SK-N-SH treated with all-trans-retinoic acid at 6 μM for 48 hours (cell line): ENCODE measurements at regions not wholly inside any gene's neighbourhood (a gene's known extent, or its start where the extent isn't known, plus 50 kb on each side); places are given as distances from the start of the nearest gene placed in this dataset.

Experiments used
- ATAC-seq: fragments of 200-7000 bp; cut with Tn5 transposase; 3 replicates; pipeline ENCODE4 v1.9.1; 2020; ENCODE audit warnings: mild to moderate bottlenecking, moderate library complexity
- ARNTL ChIP-seq: fragments of 450-650 bp; formaldehyde crosslinking; IDR thresholded peaks from 2 replicates; pipeline ENCODE4 v1.5.0; 2020; ENCODE audit warnings: low read depth, mild to moderate bottlenecking, moderate library complexity, borderline replicate concordance
- ESRRG ChIP-seq: fragments of 250-450 bp; sonication (Bioruptor Pico); IDR thresholded peaks from 2 replicates; pipeline ENCODE4 v1.6.1; 2021; ENCODE audit warnings: mild to moderate bottlenecking
- GLIS3 ChIP-seq: fragments of 250-450 bp; sonication (Bioruptor Pico); IDR thresholded peaks from 2 replicates; pipeline ENCODE4 v1.5.0; 2020; ENCODE audit warnings: mild to moderate bottlenecking, moderate library complexity
- ISL1 ChIP-seq: fragments of 250-450 bp; sonication (Bioruptor Pico); IDR thresholded peaks from 2 replicates; pipeline ENCODE4 v2.1.2; 2022; ENCODE audit warnings: mild to moderate bottlenecking, moderate library complexity
- POU6F1 ChIP-seq: fragments of 250-450 bp; sonication (Bioruptor Pico); IDR thresholded peaks from 2 replicates; pipeline ENCODE4 v1.8.0; 2021; ENCODE audit warnings: low read depth, mild to moderate bottlenecking, moderate library complexity, borderline replicate concordance
- PPARA ChIP-seq: fragments of 250-450 bp; sonication (Bioruptor Pico); IDR thresholded peaks from 2 replicates; pipeline ENCODE4 v1.5.0; 2020; ENCODE audit warnings: mild to moderate bottlenecking, borderline replicate concordance
- RARB ChIP-seq: fragments of 250-450 bp; sonication (Bioruptor Pico); IDR thresholded peaks from 2 replicates; pipeline ENCODE4 v1.8.0; 2021; ENCODE audit warnings: mild to moderate bottlenecking, moderate library complexity
- TCF4 ChIP-seq: fragments of 250-450 bp; sonication (Bioruptor Pico); IDR thresholded peaks from 2 replicates; pipeline ENCODE4 v1.8.0; 2021; ENCODE audit warnings: mild to moderate bottlenecking, moderate library complexity, borderline replicate concordance
- TOX ChIP-seq: fragments of 250-450 bp; sonication (Bioruptor Pico); IDR thresholded peaks from 2 replicates; pipeline ENCODE4 v1.8.0; 2021; ENCODE audit warnings: mild to moderate bottlenecking, moderate library complexity, borderline replicate concordance
- ZC3H10 ChIP-seq: fragments of 250-450 bp; sonication (Bioruptor Pico); IDR thresholded peaks from 2 replicates; pipeline ENCODE4 v1.5.1; 2021; ENCODE audit warnings: mild to moderate bottlenecking, moderate library complexity
- ZFP3 ChIP-seq: fragments of 250-450 bp; sonication (Bioruptor Pico); IDR thresholded peaks from 2 replicates; pipeline ENCODE4 v1.5.0; 2020; ENCODE audit warnings: mild to moderate bottlenecking, moderate library complexity
- ZFP30 ChIP-seq: fragments of 450-650 bp; formaldehyde crosslinking; IDR thresholded peaks from 2 replicates; pipeline ENCODE4 v1.5.0; 2022; ENCODE audit warnings: mild to moderate bottlenecking, moderate library complexity
- ZNF565 ChIP-seq: fragments of 450-650 bp; formaldehyde crosslinking; conservative IDR thresholded peaks from 2 replicates; pipeline ENCODE4 v1.5.0; 2020; ENCODE audit warnings: low read depth, mild to moderate bottlenecking, moderate library complexity
- ZNF70 ChIP-seq: fragments of 450-650 bp; formaldehyde crosslinking; IDR thresholded peaks from 2 replicates; pipeline ENCODE4 v1.5.0; 2020; ENCODE audit warnings: mild to moderate bottlenecking, moderate library complexity
- TF ChIP-seq, protein P1 (sequence below): fragments of 250-450 bp; sonication (Bioruptor Pico); IDR thresholded peaks from 2 replicates; pipeline ENCODE4 v1.5.1; 2021; ENCODE audit warnings: mild to moderate bottlenecking, moderate library complexity
- TF ChIP-seq, protein P2 (sequence below): fragments of 250-450 bp; sonication (Bioruptor Pico); IDR thresholded peaks from 2 replicates; pipeline ENCODE4 v1.5.1; 2020; ENCODE audit warnings: low read depth, mild to moderate bottlenecking, moderate library complexity
- TF ChIP-seq, protein P3 (sequence below): fragments of 250-450 bp; sonication (Bioruptor Pico); IDR thresholded peaks from 2 replicates; pipeline ENCODE4 v1.8.0; 2020; ENCODE audit warnings: mild to moderate bottlenecking, moderate library complexity, borderline replicate concordance
- TF ChIP-seq, protein P4 (sequence below): fragments of 250-450 bp; sonication (Bioruptor Pico); IDR thresholded peaks from 2 replicates; pipeline ENCODE4 v1.5.0; 2020; ENCODE audit warnings: mild to moderate bottlenecking, moderate library complexity

- TF ChIP-seq, protein P1, sequence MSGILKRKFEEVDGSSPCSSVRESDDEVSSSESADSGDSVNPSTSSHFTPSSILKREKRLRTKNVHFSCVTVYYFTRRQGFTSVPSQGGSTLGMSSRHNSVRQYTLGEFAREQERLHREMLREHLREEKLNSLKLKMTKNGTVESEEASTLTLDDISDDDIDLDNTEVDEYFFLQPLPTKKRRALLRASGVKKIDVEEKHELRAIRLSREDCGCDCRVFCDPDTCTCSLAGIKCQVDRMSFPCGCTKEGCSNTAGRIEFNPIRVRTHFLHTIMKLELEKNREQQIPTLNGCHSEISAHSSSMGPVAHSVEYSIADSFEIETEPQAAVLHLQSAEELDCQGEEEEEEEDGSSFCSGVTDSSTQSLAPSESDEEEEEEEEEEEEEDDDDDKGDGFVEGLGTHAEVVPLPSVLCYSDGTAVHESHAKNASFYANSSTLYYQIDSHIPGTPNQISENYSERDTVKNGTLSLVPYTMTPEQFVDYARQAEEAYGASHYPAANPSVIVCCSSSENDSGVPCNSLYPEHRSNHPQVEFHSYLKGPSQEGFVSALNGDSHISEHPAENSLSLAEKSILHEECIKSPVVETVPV (CRISPR knock-in tag), result no peak
- TF ChIP-seq ZC3H10 (CRISPR knock-in tag) (no peak), POU6F1 (no peak), TCF4 (CRISPR knock-in tag) (no peak), PPARA (CRISPR knock-in tag) (no peak), RARB (CRISPR knock-in tag) (no peak)
Measured at GRCh38 chr5:112573441-112573840, 154.4 kb upstream of the EPB41L4A start (continued).

- TF ChIP-seq TOX (CRISPR knock-in tag) (no peak), ISL1 (no peak), ZNF565 (no peak), GLIS3 (CRISPR knock-in tag) (no peak)
- TF ChIP-seq, protein P2, sequence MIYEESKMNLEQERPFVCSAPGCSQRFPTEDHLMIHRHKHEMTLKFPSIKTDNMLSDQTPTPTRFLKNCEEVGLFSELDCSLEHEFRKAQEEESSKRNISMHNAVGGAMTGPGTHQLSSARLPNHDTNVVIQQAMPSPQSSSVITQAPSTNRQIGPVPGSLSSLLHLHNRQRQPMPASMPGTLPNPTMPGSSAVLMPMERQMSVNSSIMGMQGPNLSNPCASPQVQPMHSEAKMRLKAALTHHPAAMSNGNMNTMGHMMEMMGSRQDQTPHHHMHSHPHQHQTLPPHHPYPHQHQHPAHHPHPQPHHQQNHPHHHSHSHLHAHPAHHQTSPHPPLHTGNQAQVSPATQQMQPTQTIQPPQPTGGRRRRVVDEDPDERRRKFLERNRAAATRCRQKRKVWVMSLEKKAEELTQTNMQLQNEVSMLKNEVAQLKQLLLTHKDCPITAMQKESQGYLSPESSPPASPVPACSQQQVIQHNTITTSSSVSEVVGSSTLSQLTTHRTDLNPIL (CRISPR knock-in tag), result no peak
- no peak for ATAC-seq
Measured at GRCh38 chr5:112574536-112574935, 155.5 kb upstream of the EPB41L4A start.

- ATAC-seq, result no peak
- TF ChIP-seq ZC3H10 (CRISPR knock-in tag), result no peak
- TF ChIP-seq ZFP30 (CRISPR knock-in tag), result no peak
- no peak for TF ChIP-seq ESRRG (CRISPR knock-in tag)
- TF ChIP-seq, protein P3, sequence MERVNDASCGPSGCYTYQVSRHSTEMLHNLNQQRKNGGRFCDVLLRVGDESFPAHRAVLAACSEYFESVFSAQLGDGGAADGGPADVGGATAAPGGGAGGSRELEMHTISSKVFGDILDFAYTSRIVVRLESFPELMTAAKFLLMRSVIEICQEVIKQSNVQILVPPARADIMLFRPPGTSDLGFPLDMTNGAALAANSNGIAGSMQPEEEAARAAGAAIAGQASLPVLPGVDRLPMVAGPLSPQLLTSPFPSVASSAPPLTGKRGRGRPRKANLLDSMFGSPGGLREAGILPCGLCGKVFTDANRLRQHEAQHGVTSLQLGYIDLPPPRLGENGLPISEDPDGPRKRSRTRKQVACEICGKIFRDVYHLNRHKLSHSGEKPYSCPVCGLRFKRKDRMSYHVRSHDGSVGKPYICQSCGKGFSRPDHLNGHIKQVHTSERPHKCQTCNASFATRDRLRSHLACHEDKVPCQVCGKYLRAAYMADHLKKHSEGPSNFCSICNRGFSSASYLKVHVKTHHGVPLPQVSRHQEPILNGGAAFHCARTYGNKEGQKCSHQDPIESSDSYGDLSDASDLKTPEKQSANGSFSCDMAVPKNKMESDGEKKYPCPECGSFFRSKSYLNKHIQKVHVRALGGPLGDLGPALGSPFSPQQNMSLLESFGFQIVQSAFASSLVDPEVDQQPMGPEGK (CRISPR knock-in tag), result no peak
- TF ChIP-seq, protein P1 (CRISPR knock-in tag), result no peak
- no peak for TF ChIP-seq TOX (CRISPR knock-in tag)
- TF ChIP-seq, all 23 proteins: peak for 0
Measured at GRCh38 chr5:112576298-112576925, 157.3 kb upstream of the EPB41L4A start.

- ATAC-seq, result no peak
- TF ChIP-seq ARNTL (CRISPR knock-in tag) (no peak), GLIS3 (CRISPR knock-in tag) (no peak), POU6F1 (no peak), ZFP3 (CRISPR knock-in tag) (no peak), ZNF70 (no peak), TOX (CRISPR knock-in tag) (no peak), ZNF565 (no peak), ZFP30 (CRISPR knock-in tag) (no peak), PPARA (CRISPR knock-in tag) (no peak)
- TF ChIP-seq, protein P1 (CRISPR knock-in tag), result no peak
- TF ChIP-seq, protein P4, sequence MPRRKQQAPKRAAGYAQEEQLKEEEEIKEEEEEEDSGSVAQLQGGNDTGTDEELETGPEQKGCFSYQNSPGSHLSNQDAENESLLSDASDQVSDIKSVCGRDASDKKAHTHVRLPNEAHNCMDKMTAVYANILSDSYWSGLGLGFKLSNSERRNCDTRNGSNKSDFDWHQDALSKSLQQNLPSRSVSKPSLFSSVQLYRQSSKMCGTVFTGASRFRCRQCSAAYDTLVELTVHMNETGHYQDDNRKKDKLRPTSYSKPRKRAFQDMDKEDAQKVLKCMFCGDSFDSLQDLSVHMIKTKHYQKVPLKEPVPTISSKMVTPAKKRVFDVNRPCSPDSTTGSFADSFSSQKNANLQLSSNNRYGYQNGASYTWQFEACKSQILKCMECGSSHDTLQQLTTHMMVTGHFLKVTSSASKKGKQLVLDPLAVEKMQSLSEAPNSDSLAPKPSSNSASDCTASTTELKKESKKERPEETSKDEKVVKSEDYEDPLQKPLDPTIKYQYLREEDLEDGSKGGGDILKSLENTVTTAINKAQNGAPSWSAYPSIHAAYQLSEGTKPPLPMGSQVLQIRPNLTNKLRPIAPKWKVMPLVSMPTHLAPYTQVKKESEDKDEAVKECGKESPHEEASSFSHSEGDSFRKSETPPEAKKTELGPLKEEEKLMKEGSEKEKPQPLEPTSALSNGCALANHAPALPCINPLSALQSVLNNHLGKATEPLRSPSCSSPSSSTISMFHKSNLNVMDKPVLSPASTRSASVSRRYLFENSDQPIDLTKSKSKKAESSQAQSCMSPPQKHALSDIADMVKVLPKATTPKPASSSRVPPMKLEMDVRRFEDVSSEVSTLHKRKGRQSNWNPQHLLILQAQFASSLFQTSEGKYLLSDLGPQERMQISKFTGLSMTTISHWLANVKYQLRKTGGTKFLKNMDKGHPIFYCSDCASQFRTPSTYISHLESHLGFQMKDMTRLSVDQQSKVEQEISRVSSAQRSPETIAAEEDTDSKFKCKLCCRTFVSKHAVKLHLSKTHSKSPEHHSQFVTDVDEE (CRISPR knock-in tag), result no peak
Measured at GRCh38 chr5:112579599-112580170, 158.0 kb upstream of the APC start.
